Astrocyte (in vitro differentiated cells and primary cell): ENCODE measurements at regions not wholly inside any gene's neighbourhood (a gene's known extent, or its start where the extent isn't known, plus 50 kb on each side); places are given as distances from the start of the nearest gene placed in this dataset.

Source experiments
- CTCF ChIP-seq: IDR thresholded peaks from 2 replicates; pipeline ENCODE4 v1.5.1; 2011; ENCODE audit warnings: low read depth, mild to moderate bottlenecking, inconsistent platforms, low read length, moderate library complexity; ENCODE audit not compliant: insufficient read depth
- EZH2 ChIP-seq: IDR thresholded peaks from 2 replicates; pipeline ENCODE4 v1.6.1; 2012; ENCODE audit warnings: mild to moderate bottlenecking, low read length, inconsistent platforms; ENCODE audit not compliant: insufficient read depth

DNA sequence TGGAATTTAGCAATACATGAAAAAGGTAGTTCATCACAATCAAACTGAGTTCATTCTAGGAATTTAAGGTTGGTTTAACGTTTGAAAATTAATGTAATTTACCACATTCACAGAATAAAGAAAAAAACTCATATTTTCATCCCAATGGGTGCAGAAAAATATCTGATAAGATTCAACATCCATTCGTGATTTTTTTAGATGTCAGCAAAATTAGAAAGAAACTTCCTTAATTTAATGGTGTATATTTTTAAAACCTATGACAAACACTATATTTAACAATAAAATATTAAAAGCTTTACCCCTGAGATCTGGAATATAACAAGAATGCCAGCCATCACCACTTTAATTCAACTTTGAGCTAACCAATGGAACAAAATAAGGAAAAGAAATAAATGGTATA lies 208.7 kb upstream of the CHAC2 start:
- TF ChIP-seq CTCF (no peak), EZH2 (no peak)
